Natural killer cell treated with Interleukin-12 subunit alpha and Interleukin-12 subunit beta and Interleukin-15 and Interleukin-18, amount 100 ng/mL, for 72 hours (primary cell): ENCODE measurements at regions not wholly inside any gene's neighbourhood (a gene's known extent, or its start where the extent isn't known, plus 50 kb on each side); places are given as distances from the start of the nearest gene placed in this dataset.
A peak's percentile ranks its signal among the peaks of the same experiment; 100 is the strongest.

Experiments
- ATAC-seq, 2 donors: fragments of 150-1000 bp; cut with Tn5 transposase in 1 of 2; sonication (Bioruptor Pico), chemical (Tn5 transposase) in 1 of 2; 2 replicates each; pipeline ENCODE4 v1.10.0; 2021
- DNase-seq: peaks from one replicate; pipeline ENCODE4 v3.0.0; 2022; ENCODE audit warnings: low spot score
- H3K27ac Mint-ChIP-seq, 2 donors: 1 replicate in 1 of 2; 2 replicates in 1 of 2; pipeline ENCODE4 v1.8.0; 2022; ENCODE audit warnings: mixed read lengths in 2 of 2, mild to moderate bottlenecking in 1 of 2, moderate library complexity in 1 of 2
- H3K27me3 Mint-ChIP-seq, 2 donors: 1 replicate in 1 of 2; 2 replicates in 1 of 2; pipeline ENCODE4 v1.8.0; 2022; ENCODE audit warnings: mixed read lengths in 2 of 2
- H3K36me3 Mint-ChIP-seq: one replicate; pipeline ENCODE4 v1.8.0; 2022; ENCODE audit warnings: mixed read lengths
- H3K4me1 Mint-ChIP-seq, 2 donors: 1 replicate in 1 of 2; 2 replicates in 1 of 2; pipeline ENCODE4 v1.8.0; 2022; ENCODE audit warnings: low read depth in 2 of 2, mixed read lengths in 2 of 2, mild to moderate bottlenecking in 1 of 2
- H3K4me3 Mint-ChIP-seq: one replicate; pipeline ENCODE4 v1.8.0; 2022; ENCODE audit warnings: mixed read lengths
- H3K9me3 Mint-ChIP-seq: 2 replicates; pipeline ENCODE4 v1.8.0; 2022; ENCODE audit warnings: mixed read lengths

GRCh38 chr4:177596035-177596434 lies 153.8 kb upstream of the AGA start:
- DNase-seq (no peak), ATAC-seq (peak in 1 of 2 donors; percentile 57)
- Mint-ChIP-seq H3K4me3 (no peak overlapping the region), H3K27ac (no peak overlapping the region), H3K4me1 (no peaks in the 10 kb centered on the region), H3K9me3 (peaks cover 7% of the 10 kb centered on the region), H3K27me3 (no peaks in the 10 kb centered on the region), H3K36me3 (no peaks in the 10 kb centered on the region)

DNA sequence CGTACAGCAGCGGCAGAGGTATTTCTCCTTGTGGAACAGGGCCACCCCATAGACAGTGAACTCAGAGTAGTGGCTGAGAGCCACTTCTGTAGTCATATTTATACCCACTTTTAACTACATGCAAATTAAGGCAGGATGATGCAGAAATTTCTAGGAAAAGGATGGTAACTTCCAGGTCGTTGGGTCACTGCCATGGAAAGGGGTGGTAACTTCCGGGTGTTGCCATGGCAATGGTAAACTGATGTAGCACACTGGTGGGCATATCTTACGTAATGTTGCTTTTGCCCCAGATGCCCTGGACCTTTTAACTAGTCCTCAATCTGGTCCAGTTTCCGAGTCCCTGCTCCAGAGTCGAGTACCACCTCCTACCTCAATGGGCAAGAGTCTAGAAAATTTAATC lies 154.8 kb upstream of the AGA start:
- ATAC-seq: no peak
- H3K4me1 Mint-ChIP-seq: no peaks in the 10 kb centered on the region
- no peaks in the 10 kb centered on the region for H3K36me3 Mint-ChIP-seq
- H3K27me3 Mint-ChIP-seq: no peaks in the 10 kb centered on the region
- no peak overlapping the region for H3K27ac Mint-ChIP-seq
- peaks cover 7% of the 10 kb centered on the region for H3K9me3 Mint-ChIP-seq
- no peak overlapping the region for H3K4me3 Mint-ChIP-seq
- DNase-seq: no peak

- Mint-ChIP-seq H3K9me3 (no peaks in the 10 kb centered on the region), H3K4me3 (no peak overlapping the region), H3K27ac (no peak overlapping the region), H3K27me3 (no peaks in the 10 kb centered on the region), H3K36me3 (no peaks in the 10 kb centered on the region), H3K4me1 (no peaks in the 10 kb centered on the region)
- ATAC-seq (no peak), DNase-seq (no peak)
Measured at GRCh38 chr4:177605252-177605651, 163.0 kb upstream of the AGA start.

DNA sequence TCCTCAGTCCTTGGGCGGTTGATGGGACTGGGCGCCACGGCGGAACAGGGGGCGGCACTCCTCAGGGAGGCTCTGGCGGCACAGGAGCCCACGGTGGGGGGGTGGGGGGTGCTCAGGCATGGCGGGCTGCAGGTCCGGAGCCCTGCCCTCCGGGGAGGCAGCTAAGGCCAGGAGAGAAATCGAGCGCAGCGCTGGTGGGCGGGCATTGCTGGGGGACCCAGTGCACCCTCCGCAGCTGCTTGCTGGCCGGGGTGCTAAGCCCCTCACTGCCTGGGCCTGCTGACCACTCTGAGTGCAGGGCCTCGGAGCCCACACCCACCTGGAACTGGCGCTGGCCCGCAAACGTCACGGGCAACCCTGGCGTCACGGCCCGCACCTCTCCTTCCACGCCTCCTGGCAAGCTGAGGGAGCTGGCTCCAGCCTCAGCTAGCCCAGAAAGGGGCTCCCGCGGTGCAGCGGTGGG lies 164.9 kb upstream of the AGA start:
- DNase-seq (no peak), ATAC-seq (no peak)
- H3K27ac Mint-ChIP-seq: no peak overlapping the region
- no peaks in the 10 kb centered on the region for H3K9me3 Mint-ChIP-seq
- H3K4me3 Mint-ChIP-seq: no peak overlapping the region
- H3K4me1 Mint-ChIP-seq: no peaks in the 10 kb centered on the region
- H3K27me3 Mint-ChIP-seq: no peaks in the 10 kb centered on the region
- H3K36me3 Mint-ChIP-seq: no peaks in the 10 kb centered on the region

GRCh38 chr4:177611974-177612664 lies 169.9 kb upstream of the AGA start:
- H3K36me3 Mint-ChIP-seq: no peaks in the 10 kb centered on the region
- H3K9me3 Mint-ChIP-seq: peaks cover 4% of the 10 kb centered on the region
- no peak overlapping the region for H3K27ac Mint-ChIP-seq
- no peak for DNase-seq
- H3K4me1 Mint-ChIP-seq: no peaks in the 10 kb centered on the region
- ATAC-seq: no peak
- no peak overlapping the region for H3K4me3 Mint-ChIP-seq
- no peaks in the 10 kb centered on the region for H3K27me3 Mint-ChIP-seq

GRCh38 chr4:177612684-177613083 lies 170.4 kb upstream of the AGA start:
- DNase-seq (no peak), ATAC-seq (no peak)
- Mint-ChIP-seq H3K27ac (no peak overlapping the region), H3K27me3 (no peaks in the 10 kb centered on the region), H3K4me3 (no peak overlapping the region), H3K9me3 (peaks cover 4% of the 10 kb centered on the region), H3K36me3 (no peaks in the 10 kb centered on the region), H3K4me1 (no peaks in the 10 kb centered on the region)

DNA sequence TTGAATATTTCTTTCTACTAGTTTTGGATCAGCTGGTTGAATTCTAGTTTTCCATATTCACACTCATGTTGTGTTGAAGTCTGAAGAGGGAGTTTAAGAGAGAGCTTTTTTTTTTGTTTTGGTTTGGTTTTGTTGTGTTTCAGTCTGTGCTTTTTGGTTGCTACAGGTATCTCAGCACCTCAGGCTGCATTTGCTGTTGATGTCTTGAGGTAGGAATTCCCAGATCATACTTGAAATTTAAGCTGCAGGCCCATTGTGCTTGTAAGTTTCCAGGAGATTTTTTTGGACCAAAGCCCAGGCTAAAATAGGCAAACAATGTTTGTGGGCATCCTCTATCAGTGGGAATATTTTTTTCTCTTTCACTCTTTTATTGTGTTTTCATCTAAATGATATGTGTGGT lies 190.2 kb upstream of the AGA start:
- peaks cover 3% of the 10 kb centered on the region for H3K9me3 Mint-ChIP-seq

GRCh38 chr4:177638871-177639270 lies 196.6 kb upstream of the AGA start:
- H3K4me3 Mint-ChIP-seq: no peak overlapping the region
- H3K27ac Mint-ChIP-seq: no peak overlapping the region

More for the DNA sequence above, 190.2 kb upstream of the AGA start:
- no peaks in the 10 kb centered on the region for H3K36me3 Mint-ChIP-seq
- H3K4me1 Mint-ChIP-seq: no peaks in the 10 kb centered on the region
- H3K27ac Mint-ChIP-seq: no peak overlapping the region
- ATAC-seq (no peak), DNase-seq (no peak)
- H3K4me3 Mint-ChIP-seq: no peak overlapping the region
- no peaks in the 10 kb centered on the region for H3K27me3 Mint-ChIP-seq

DNA sequence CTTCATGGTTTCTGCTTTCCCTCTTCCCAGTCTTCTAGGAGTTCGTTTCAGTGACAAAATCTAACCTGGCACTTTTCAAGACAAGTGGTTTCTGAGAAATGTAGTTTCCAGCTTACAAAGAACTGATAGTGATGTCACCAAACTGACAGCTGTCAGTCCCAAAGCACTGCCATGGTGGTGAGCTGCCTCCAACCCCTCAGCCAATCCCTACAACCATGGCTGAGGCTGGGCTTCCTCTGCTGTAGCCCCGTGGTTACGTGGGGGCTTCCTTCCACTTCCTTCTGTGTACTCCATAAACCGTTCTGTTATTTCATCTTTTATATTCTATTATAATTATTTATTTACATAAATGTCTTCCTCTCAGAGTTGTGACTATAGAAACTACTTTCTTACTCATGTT lies 198.6 kb upstream of the AGA start:
- no peak for ATAC-seq
- Mint-ChIP-seq H3K4me3 (no peak overlapping the region), H3K27me3 (no peaks in the 10 kb centered on the region), H3K36me3 (no peaks in the 10 kb centered on the region), H3K27ac (no peak overlapping the region), H3K4me1 (no peaks in the 10 kb centered on the region), H3K9me3 (peaks cover 11% of the 10 kb centered on the region)
- no peak for DNase-seq

More at GRCh38 chr4:177638871-177639270, 196.6 kb upstream of the AGA start:
- no peaks in the 10 kb centered on the region for H3K36me3 Mint-ChIP-seq
- H3K9me3 Mint-ChIP-seq: peaks cover 6% of the 10 kb centered on the region
- DNase-seq (no peak), ATAC-seq (no peak)
- no peaks in the 10 kb centered on the region for H3K27me3 Mint-ChIP-seq
- H3K4me1 Mint-ChIP-seq: no peaks in the 10 kb centered on the region

DNA sequence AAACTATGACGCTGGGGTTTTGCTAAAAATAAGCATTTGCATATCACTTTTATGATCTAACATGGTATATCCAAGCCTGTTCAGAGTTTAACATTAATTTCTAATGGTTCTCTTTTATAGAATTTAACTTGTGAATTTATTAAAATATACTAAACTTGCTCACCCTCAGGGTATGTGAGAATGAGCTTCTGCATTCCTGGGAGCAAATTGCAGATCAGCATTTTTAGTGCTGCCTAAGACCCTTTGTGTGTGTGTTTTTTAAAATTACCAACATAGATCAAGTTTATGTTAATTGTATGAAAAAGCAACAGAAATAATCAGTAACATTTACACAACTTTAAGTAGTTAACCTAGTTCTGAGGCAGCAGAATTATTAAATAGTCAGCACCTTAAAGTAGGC lies 218.0 kb upstream of the AGA start:
- Mint-ChIP-seq H3K36me3 (peaks cover 5% of the 10 kb centered on the region), H3K9me3 (peaks cover 16% of the 10 kb centered on the region), H3K4me1 (no peaks in the 10 kb centered on the region), H3K27ac (no peak overlapping the region), H3K4me3 (no peak overlapping the region), H3K27me3 (no peaks in the 10 kb centered on the region)
- no peak for DNase-seq
- no peak for ATAC-seq

GRCh38 chr4:177667687-177668086 lies 225.4 kb upstream of the AGA start:
- H3K4me1 Mint-ChIP-seq: no peaks in the 10 kb centered on the region

GRCh38 chr4:177671387-177671786 lies 229.2 kb upstream of the AGA start:
- DNase-seq: no peak
- H3K27me3 Mint-ChIP-seq: no peaks in the 10 kb centered on the region
- no peaks in the 10 kb centered on the region for H3K4me1 Mint-ChIP-seq
- peaks cover 4% of the 10 kb centered on the region for H3K9me3 Mint-ChIP-seq
- no peak for ATAC-seq
- no peak overlapping the region for H3K27ac Mint-ChIP-seq
- no peaks in the 10 kb centered on the region for H3K36me3 Mint-ChIP-seq
- H3K4me3 Mint-ChIP-seq: no peak overlapping the region

More at GRCh38 chr4:177667687-177668086, 225.4 kb upstream of the AGA start:
- Mint-ChIP-seq H3K4me3 (no peak overlapping the region), H3K27ac (no peak overlapping the region), H3K36me3 (no peaks in the 10 kb centered on the region), H3K9me3 (peaks cover 6% of the 10 kb centered on the region), H3K27me3 (no peaks in the 10 kb centered on the region)
- ATAC-seq: no peak
- DNase-seq: no peak

DNA sequence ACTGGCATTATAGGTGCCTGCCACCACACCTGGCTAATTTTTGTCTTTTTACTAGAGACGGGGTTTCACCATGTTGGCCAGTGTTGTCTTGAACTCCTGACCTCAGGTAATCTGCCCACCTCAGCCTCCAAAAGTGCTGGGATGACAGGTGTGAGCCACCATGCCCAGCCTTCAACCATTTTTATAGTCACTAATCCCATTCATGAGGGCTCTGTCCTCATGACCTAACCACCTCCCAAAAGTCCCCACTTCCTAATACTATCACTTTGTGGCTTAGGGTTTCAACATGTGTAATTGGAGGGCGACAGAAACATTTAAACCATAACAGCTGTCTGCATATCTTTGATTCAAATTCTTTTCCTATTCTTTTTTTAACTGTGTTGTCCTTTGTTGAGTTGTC lies 229.6 kb upstream of the AGA start:
- Mint-ChIP-seq H3K4me1 (no peaks in the 10 kb centered on the region), H3K36me3 (no peaks in the 10 kb centered on the region), H3K27me3 (no peaks in the 10 kb centered on the region), H3K27ac (no peak overlapping the region), H3K9me3 (peaks cover 4% of the 10 kb centered on the region), H3K4me3 (no peak overlapping the region)
- no peak for DNase-seq
- no peak for ATAC-seq

GRCh38 chr4:177673985-177674489 lies 231.8 kb upstream of the AGA start:
- peaks cover 9% of the 10 kb centered on the region for H3K9me3 Mint-ChIP-seq
- DNase-seq: no peak
- H3K4me3 Mint-ChIP-seq: no peak overlapping the region
- H3K4me1 Mint-ChIP-seq: no peaks in the 10 kb centered on the region
- no peak for ATAC-seq
- H3K27ac Mint-ChIP-seq: no peak overlapping the region
- no peaks in the 10 kb centered on the region for H3K36me3 Mint-ChIP-seq
- no peaks in the 10 kb centered on the region for H3K27me3 Mint-ChIP-seq

- Mint-ChIP-seq H3K36me3 (no peaks in the 10 kb centered on the region), H3K9me3 (peaks cover 5% of the 10 kb centered on the region), H3K27me3 (no peaks in the 10 kb centered on the region), H3K4me3 (no peak overlapping the region), H3K4me1 (no peaks in the 10 kb centered on the region), H3K27ac (no peak overlapping the region)
- DNase-seq (no peak), ATAC-seq (no peak)
Measured at GRCh38 chr4:177680308-177680707, 238.1 kb upstream of the AGA start.
